Raji (cell line): ENCODE measurements at regions not wholly inside any gene's neighbourhood (a gene's known extent, or its start where the extent isn't known, plus 50 kb on each side); places are given as distances from the start of the nearest gene placed in this dataset.

Experiments used
- POLR2A ChIP-seq: IDR thresholded peaks from 2 replicates; pipeline ENCODE4 v1.6.1; 2011; ENCODE audit warnings: low read depth, low read length, control low read depth; ENCODE audit not compliant: insufficient read depth

DNA sequence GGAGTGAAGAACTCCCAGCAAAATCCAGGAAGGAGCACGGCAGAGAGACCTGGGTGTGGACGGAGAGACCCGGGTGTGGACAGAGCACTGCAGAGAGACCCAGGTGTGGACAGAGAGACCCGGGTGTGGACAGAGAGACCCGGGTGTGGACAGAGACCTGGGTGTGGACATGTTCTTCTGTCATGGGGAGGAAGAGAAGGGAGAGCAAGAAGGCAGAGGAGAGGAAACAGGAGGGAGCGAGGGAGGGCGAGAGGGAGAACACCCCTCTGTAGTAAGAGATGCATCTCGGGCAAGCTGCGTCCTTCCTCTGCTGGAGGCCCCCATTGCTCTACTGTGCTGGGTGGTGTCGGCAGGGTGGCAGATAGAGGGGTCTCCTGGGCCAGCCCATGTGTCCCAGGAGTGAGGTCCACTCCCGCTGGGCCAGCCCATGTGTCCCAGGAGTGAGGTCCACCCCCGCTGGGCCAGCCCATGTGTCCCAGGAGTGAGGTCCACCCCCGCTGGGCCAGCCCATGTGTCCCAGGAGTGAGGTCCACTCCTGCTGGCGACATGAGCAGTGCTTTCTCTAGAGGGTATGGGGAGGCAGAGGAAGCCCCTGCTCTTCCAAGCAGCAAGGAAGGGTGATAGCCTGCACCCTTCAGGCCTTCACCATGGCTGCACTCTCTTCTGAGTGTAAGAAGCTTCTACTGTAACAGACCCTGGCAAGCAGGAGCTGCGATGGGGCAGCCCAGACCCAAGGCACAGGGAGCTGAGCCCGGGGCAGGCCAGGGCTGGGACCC is 934.2 kb downstream of the BRD1 start:
- TF ChIP-seq POLR2A = no peak

GRCh38 chr22:48892578-48893287 is 934.9 kb downstream of the BRD1 start:
- no peak for TF ChIP-seq POLR2A

DNA sequence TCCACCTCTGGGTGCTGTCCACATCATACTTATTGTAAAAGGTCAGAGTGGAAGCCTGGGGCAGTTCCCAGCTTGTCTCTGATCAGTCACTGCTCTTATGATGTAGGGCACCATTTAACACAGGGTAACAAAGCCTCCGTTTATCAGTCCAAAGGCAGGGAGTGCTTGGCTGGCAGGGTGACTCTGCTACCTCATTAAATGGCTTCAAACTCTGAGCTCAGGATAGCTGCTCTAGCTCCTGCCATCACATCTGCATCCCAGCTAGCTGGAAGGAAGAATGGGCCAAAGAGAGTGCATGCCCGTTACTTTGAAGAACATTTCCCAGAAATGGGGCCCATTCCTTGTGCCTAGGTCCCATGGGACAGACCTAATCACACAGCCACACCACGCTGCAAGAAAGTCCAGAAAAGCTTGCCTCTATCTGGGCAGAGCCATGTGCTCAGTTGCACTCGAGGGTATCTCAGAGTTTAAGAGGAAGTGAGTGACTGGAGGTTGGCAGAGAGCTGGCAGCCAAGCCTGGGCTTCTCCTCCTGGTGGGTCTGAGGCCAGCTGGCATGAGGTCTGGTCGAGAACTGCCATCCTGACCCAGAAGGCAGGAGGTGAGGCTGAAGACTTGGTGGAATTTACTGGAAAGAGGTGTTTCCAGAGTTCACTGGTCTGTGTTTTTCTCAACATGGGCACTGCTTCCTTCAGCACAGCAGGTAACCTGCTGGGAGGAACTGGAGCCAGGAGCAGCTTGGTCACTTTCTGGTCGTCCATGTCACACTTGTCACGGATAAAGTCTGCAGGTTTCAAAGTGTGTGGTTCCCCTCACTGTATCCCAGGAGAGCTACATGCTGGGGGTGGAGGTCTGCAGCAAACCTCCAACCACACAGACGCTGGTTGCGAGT is 935.7 kb downstream of the BRD1 start:
- TF ChIP-seq POLR2A = no peak

DNA sequence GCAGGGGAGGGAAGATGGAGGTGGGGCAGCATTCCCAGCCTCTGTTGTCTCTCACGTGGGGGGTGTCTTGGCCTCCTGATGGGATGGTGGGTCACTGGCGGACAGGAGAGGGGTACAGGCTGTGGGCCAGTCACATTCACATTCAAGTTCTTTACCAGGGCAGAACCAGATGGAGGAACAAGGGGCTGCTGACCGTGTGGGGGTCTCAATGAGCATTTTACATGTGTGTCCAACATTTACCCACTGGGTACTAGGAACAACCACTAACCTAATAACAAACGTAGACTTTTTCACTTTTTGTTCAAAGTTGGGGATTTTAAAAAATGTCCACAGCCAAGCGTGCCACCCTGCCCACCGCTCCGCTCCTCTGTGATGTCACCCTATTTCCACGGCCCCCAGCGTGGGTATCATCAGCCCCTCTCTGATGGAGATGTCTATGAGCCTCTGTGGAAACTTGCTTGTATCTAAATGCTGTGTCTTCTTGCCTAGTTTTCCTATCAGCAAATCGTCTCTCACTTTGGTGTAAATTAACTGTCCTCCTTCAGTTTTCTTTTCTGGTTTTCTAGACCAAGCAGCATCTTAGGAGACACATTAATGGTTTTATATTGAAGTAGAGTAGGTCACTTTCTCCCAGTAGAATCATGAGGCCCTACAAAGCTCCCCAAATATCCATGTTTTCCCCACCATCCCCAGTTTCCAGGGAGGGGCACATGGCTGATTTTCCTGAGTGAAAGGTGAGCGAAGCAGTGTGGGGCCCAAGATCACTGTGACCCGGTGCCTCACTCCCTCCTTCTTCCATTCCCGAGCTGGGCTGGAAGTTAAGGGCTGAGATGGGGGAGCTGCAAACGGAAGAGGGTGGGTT is 936.7 kb downstream of the BRD1 start:
- TF ChIP-seq POLR2A = no peak

DNA sequence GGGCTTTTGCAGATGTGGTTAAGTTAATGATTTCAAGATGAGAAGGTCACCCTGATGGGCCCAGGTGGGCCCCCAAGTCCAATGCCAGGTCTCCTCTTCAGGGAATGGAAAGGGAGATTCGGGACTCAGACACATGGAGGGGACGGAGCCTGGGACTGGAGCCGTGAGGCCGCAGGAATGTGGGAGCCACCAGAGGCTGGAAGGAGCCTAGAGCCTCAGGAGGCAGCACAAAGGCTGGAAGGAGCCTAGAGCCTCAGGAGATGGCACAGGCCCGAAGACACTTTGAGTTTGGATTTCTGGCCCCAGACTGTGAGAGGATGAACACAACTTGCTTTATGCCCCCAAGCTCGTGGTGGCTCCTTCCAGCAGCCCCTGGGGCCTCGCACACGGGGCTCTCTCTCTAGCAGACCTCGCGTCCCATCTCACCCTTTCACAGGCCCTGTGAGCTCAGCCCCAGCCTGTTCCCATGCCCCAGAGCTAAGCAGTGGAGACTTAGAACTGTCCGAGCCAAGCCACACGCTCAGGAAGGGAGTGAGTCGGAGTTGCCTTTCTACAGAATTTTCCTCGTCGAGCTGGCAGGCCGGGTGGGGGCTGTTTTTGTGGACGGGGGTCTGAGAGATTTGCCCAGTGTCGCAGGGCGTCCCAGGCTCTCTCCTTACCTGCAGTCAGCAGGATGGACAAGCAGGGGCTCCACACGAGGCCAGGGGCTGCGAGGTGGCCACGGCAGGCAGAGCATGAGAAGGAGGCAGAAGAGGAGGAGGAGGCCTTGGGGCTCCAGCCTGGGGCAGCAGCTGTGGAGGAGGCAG is 937.6 kb downstream of the BRD1 start:
- TF ChIP-seq POLR2A = no peak

- TF ChIP-seq POLR2A = no peak
These were observed 938.4 kb downstream of the BRD1 start for GRCh38 chr22:48889209-48889830.

DNA sequence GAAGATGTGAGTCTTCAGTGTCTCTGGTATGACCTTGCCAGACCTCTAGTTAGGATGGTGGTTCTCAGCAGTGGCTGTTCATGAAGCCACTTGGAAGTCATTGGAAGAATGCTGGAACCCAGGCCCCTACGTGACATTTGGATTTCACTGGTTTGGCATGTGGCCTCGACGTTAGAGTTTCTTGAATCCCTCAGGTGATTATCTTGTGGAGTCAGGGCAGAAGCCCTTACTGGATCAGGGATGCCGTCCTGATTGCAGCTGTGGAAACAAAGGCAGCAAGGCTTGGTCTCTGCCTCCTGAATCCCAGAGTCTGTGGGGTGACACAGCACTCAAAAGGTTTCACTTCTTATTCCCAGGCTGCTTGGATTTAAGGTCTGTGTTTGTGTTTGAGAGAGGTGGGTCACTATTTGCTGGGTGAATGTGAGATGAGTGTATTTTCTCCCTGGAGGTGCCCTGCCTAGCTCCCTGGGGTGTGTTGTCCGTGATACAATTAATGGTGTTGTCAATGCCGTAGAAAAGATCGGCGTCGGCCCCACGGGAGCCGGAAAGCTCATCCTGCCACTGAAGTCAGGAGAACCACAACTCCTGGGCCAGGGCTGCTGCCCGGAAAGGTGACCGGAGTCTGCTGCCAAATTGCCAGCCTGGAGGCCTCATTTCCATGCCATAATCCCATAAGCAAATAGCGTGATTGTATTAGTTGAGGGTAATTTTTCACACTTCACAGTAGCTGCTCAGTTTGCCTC is 939.0 kb downstream of the BRD1 start:
- TF ChIP-seq POLR2A = no peak

DNA sequence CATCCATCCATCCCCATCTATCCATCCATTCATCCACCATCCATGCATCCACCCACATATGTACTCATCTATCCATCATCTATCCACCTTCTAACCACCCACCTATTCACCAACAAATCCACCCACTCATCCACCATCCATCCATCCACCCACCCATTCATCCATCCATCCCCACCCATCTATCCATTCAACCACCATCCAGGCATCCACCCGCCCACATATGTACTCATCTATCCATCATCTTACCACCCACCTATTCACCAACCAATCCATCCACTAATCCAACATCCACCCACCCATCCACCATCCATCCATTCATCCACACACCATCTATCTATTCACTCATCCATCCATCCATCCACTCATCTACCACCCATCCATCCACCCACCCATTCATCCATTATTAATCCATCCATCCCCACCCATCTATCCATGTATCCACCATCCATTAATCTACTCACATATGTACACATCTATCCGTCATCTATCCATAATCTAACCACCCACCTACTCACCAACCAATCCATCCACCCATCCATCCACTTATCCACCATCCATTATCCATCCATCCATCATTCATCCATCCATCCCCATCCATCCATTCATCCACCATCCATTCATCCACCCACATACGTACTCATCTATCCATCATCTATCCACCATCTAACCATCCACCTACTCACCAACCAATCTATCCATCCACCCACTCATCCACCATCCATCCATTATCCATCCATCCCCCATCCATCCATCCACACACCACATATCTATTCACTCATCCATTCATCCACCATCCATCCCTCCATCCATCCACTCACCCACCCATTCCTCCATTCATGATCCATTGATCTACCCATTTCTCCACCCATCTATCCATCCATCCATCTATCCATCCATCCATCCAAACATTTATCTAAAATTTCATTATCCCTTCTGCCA is 940.0 kb downstream of the BRD1 start:
- TF ChIP-seq POLR2A = no peak

DNA sequence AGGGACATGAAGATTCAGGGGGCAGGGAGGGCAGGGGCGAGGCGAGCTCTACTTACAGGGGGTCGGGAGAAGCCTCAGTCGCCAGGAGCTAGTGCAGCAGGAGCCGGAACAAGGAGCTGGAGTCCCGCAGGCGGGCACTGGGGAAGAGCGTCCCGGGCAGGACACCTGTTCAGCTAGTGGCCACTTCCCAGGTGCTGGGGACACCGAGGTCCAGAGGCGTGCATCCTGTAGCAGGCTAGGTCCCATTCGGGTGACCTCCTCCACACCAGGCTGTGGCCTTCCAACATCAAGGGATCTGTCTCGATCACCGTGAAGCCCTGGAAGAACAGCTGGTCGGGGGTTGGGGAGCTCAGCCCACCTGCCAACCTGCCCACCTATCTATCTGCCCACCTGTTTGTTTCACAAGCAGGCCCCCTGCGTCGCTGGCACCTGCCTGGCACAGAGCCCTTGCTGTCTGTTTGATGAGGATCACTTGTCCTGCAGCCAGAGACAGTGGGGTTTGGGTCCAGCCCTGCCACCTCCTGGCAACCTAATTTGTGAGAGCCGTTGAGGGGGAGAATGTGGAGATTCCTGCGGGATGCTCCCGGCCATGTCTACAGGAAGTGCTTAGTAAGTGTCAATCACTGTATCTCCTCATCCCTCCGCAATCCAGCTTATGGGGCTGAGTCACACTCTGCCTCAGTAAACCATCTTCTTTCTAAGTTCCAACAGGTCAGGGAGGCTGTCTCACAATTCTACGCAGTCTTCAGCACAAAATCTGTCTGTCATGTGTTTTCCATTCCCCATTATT is 940.9 kb downstream of the BRD1 start:
- no peak for TF ChIP-seq POLR2A

GRCh38 chr22:48885919-48886305 is 941.8 kb downstream of the BRD1 start:
- no peak for TF ChIP-seq POLR2A
